ENCODE measurements at regions not wholly inside any gene's neighbourhood (a gene's known extent, or its start where the extent isn't known, plus 50 kb on each side); places are given as distances from the start of the nearest gene placed in this dataset.

- no peak for TF ChIP-seq REST (IDR thresholded peaks at IDR 0.05)
- TF ChIP-seq CTCF (IDR thresholded peaks at IDR 0.05) = no peak
- TF ChIP-seq RAD21 (conservative IDR thresholded peaks at IDR 0.05 in 1 of 2, IDR thresholded peaks at IDR 0.05 in 1 of 2) = no peak
- no peak for TF ChIP-seq KDM1A (IDR thresholded peaks at IDR 0.05; ENCODE audit: low read depth)
- no peak for TF ChIP-seq USF2 (IDR thresholded peaks at IDR 0.05)
- no peak for TF ChIP-seq TP53 (CRISPR knock-in tag; IDR thresholded peaks at IDR 0.05)
- no peak for TF ChIP-seq EP300 (IDR thresholded peaks at IDR 0.05)
- TF ChIP-seq CEBPB (IDR thresholded peaks at IDR 0.05) = no peak
- TF ChIP-seq RNF2 (IDR thresholded peaks at IDR 0.05; ENCODE audit: borderline replicate concordance, low read depth) = no peak
- TF ChIP-seq JUN (IDR thresholded peaks at IDR 0.05) = no peak
- TF ChIP-seq POLR2A (IDR thresholded peaks at IDR 0.05; ENCODE audit: low read length) = no peak
- no peak for TF ChIP-seq SREBF2 (IDR thresholded peaks at IDR 0.05)
Measured at GRCh38 chr19:31730270-31730669, 381.0 kb upstream of the TSHZ3 start.

All from A549 (cell line).